Amygdala (tissue), 56 donors: ENCODE measurements at regions not wholly inside any gene's neighbourhood (a gene's known extent, or its start where the extent isn't known, plus 50 kb on each side); places are given as distances from the start of the nearest gene placed in this dataset.
"Not testable (repeated sequence)": the region's sequence is repeated elsewhere in the genome, so short reads cannot be mapped to it uniquely, and the experiment has no call there.

Experiments
- DNase-seq, 56 donors: peaks; one replicate each; lab custom pipeline; 2025; lab: John Stamatoyannopoulos, UW

DNA sequence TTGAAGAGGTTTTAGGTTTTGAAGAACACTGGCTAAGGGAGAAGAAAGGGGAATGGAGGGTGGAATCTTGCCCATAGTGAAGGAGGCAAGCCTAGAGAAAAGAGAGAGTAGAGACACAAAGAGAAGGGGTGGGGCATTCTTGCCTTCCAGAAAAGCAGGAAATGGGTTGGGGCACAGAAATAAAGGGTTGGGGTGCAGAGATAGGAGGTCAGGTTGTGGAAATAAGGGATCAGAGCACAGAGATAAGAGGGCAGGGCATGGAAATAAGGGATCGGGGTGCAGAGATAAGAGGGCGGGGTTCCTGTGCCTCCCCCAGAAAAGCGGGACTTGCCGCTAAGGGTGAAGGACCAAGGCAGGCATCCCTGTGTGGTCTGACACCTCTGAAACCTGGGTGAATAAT is 69.9 kb downstream of the ALG1L2 start:
- DNase-seq, result not testable (repeated sequence)

DNA sequence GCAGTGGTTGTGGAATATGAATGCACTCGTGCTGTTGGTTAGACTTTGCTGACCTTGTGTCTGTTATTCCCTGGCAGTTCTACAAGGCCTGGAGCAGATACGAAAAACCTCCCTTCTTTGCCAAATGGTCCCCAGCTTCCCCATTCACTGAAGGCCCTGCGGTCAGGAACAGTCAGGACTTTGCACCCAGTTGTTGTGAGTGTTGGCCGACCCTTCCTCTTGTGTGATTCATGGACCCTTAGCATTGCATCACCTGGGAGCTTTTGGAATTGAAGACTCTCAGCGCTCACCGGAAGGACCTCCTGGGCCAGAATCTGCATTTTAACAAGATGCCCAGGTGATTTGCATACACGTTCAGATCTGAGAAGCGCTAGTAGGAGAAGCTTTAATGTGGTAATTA is 71.6 kb downstream of the ALG1L2 start:
- DNase-seq, result not testable (repeated sequence)

DNA sequence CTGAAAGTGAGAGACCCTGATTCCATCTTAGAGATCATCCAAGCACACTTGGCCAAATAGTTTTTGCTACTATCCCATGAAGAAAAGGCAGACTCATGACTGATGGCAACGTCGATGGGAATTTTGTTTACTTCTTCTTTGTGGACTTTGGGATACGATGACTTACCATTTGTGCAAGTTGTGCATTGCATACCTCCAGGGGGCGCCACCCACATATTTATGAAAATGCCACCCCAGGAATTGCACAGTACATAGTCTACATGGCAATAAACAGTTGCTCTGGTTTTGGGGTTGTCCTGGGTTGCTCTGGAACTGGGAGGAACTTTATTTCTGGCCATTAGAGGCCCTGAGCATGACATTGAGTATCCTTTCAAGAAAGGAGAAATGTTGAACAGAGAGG is 73.8 kb downstream of the ALG1L2 start:
- DNase-seq, result not testable (repeated sequence)

DNA sequence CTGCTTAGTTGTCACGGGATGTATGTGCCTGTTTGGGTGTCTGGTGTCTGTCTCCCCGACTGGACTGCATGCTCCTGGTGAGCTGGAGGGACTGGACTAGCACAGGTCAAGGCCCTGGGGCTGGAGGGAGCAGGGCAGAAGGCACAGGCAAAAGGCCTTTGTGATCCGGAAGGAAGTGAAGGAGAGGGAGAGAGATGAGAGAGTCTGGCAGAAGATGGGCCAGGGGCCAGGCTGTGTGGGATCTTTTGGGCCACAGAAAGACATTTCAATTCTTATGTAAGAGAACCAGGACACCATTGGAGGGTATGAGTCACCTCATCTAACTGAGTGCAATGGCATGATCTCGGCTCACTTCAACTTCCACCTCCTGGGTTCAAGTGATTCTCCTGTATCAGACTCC is 85.2 kb downstream of the ALG1L2 start:
- DNase-seq, result not testable (repeated sequence)

DNA sequence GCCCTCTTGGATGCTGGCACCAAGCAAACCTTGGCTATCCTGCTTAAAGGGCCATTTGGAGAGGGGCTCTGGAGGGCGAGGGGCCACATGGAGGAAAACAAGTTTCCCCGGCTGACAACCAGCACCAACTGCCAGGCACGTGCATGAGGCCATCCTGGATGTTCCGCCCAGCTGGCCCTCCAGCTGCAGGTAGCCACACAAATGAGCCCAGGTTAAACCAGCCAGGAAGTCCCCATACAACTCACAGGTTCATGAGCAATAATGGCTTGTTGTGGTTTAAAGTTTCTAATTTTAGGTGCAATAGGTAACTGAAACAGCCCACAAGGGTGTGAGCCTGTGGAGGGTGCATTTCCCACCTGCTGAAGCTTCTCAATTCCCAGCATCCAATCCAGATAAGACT is 93.6 kb downstream of the ALG1L2 start:
- not testable (repeated sequence) for DNase-seq

DNA sequence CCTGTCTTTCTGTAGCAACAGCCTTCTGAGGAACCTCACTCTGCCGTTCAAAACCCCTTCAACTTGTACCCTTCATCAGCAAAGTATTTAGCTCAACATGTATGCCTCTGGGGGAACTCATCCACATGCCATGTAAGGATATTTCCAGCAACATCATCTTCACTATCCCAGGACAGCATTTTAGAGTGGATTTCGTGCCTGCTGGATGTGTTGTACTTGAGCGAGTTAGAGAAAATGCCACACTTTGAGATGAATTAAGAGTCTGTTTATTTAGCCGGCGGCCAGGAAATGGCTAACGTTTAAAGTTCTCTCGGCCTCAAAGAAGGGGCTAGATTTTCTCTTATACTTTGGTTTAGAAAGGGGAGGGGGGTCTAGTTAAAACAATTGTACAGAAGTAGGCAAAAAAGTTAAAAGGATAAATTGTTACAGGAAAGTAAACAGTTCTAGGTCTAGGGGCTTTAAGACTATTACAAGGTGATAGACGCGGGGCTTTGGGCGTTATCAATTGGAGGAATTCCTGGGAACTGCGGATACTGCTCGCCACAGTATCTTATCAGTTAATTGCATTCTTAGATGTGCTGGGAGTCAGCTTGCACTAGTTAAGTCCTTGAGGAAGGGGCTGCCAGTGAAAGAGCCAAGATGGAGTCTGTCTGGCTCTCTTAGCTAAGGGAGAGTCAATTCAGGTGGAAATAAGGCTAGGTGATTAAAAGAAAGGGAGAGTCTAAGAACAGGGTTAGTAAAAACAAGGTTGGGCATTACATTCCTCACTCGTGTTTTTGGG is 95.0 kb downstream of the ALG1L2 start:
- DNase-seq, result not testable (repeated sequence)

DNA sequence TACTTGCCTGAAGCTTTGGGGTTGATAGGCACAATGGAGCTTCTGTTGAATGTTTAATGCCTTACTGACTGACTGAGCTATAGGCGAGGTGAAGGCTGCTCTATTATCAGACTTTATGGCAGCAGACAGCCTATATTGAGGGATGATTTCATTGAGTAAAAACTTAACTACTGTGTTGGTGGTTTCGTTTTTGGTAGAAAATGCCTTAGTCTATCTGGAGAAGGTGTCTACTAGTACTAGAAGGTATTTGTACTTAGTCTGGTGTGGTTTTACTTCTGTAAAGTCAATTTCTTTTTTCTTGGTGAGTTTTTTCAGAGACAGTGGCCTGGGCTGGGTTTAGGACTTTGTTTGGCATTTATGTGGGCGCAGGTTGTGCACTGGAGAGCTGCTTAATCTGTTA is 97.2 kb downstream of the ALG1L2 start:
- DNase-seq, result not testable (repeated sequence)

DNA sequence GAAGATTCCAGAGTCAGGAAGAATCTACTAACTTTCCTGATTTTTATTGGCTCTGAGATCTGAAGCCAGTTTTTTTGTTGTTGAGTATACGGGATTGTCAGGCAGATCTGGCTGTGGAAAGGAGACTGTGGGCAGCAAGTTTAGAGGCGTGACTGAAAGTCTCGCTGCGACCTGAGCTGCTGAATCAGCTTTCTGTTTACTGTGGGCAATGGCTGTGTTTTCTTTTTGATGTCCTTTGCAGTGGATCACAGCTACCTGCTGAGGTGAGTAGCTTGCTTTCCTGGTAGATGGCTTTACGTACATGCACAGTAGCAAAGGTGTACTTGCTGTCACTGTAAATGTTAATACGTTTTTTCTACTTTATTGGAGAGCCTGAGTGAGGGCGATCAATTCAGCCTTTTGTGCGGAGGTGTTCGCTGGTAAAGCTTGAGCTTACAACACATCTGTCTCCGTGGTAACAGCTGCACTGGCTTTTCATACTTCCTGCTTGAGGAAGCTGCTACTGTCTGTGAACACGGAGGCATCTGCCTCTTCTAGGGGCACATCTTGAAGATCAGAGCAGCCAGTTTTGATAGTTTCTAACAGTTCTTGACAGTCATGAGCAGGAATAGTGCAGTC is 97.8 kb downstream of the ALG1L2 start:
- peak in 3 of 56 donors; percentile 1 to 3 (median 1) for DNase-seq

DNA sequence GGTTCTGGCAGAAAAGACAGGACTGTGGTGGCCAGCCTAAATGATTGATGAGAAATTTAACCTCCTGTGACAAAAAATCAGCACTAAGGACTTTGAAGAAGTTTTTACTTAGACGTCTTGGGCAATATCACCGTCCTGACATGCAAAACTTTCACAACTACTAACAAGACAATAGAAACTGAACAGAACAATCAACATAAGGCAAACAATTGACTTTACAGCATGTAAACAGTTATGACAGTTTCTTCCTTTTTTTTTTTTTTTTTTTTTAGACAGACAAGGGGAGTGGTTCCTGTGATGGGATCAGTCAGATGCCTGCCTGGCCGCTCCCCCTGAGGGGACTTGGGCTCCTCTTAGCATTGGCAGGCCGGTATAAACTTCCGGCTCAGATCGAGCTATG is 100.8 kb downstream of the ALG1L2 start:
- not testable (repeated sequence) for DNase-seq

DNA sequence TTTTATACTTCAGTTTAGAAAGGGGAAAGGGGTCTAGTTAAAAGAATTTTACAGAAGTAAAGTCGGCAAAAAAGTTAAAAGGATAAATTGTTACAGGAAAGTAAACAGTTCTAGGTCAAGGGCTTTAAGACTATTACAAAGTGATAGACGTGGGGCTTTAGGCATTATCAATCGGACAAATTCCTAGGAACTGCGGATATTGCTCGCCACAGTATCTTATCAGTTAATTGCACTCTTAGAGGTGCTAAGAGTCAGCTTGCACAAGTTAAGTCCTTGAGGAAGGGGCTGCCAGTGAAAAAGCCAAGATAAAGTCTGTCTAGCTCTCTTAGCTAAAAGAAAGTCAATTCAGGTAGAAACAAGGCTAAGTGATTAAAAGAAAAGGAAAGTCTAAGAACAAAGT is 102.1 kb downstream of the ALG1L2 start:
- DNase-seq, result not testable (repeated sequence)

DNA sequence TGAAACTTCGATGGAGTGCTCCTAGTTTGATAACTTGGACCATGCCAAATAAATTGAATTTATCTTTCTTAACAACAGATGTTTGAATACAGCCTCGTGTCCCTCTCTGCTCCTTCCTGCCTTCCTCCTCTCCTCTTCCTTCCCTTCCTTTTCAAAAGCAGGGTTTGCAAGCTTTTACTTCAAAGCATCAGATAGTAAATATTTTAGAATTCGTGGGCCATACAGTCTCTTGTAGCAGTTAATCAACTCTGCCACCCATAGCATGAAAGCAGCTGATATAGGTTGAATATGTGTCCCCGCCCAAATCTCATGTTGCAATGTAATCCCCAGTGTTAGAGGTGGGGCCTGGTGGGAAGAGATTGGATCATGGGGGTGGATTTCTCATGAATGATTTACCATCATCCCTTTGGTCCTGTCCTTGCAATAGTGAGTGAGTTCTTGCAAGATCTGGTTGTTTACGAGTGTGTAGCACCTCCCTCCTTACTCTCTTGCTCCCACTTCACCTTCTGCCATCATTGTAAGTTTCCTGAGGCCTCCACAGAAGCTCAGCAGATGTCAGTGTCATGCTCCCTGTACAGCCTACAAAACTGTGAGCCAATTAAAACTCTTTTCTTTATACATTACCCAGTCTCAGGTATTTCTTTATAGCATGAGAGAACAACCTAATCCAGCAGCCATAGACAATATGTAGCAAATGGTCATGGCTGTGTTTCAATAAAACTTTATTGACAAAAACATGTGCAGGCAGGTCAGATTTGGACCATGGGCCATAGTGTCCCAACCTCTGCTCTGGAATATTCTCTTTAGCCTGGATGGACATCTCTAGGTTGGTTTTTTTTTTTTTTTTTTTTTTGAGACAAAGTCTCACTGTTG is 102.8 kb downstream of the ALG1L2 start:
- DNase-seq, result not testable (repeated sequence)

DNA sequence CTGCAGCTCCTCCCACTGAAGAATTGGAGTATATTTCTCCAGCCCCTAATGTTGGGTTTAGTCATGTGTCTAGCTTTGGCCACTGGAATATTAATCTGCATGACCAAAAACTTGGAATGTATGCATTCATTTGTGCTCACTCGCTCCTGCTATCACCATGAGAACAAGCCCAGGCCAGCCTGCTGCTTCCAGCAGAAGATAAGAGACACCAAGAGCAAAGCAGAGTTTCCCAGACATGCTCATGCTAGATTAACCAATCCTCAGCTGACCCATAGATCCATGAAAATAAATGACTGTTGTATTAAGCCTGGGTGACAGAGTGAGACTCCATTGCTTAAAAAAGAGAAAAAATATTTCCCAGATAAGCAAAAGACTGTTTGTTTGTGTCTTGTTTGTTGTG is 119.6 kb downstream of the ALG1L2 start:
- not testable (repeated sequence) for DNase-seq

DNA sequence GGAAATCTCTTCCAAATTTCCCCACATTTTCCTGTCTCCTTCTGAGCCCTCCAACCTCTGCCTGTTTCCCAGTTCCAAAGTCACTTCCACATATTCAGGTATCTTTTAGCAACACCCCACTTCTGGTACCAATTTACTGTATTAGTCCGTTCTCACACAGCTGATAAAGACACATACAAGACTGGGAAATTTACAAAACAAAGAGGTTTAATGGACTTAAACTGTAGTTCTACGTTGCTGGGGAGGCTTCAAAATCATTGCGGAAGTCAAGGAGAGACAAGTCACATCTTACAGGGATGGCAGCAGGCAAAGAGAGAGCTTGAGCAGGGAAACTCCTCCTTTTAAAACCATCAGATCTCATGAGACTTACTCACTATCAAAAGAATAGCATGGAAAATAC is 122.0 kb downstream of the ALG1L2 start:
- DNase-seq, result not testable (repeated sequence)

DNA sequence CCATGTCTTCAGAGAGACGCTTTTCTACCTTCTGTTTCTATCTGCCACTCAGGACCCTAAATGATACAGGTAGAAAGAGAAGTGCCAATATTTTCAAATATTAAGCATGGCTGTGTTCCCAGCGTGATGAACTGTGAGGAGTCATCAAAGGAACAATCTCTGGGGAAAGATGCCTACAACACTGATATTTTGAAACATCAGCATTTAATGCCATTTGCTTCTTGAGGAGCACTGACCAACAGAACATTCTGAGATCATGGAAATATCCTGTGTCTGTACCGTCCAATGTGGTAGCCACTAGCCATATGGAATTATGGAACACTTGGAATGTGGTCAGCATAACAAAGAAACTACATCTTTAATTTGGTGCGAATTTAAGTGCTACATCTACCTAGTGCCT is 117.9 kb upstream of the COL6A5 start:
- no peak for DNase-seq

DNA sequence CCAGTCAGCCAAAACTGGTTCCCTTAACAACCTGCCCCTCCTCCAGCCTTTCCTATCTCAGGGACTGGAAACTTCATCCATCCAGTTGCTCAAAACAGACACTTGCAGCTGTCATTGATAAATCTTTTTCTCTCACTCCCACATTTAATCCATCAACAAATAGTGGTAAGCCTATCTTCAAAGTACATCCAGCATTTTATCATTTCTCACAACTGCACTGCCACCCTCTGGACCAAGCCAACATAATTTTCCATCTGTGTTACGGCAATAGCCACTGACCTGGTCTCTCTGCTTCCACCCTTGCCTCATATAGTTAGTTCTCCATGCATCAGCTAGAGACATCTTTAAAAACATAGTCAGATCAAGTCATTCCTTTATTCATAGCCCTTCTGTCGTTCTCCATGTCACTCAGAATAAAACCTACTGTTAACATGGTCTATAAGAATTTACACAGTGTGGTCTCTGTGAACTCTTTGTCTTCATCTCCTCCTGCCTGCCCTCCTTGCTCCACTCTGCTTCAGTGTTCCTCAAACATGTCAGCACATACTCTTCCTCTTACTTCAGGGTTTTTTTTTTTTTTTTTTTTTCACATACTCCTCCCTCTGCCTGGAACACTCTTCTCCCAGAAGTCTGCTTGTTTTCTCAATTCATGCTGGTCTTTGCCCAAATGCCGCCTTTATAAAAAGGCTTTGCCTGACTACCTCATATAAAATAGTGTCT is 102.5 kb upstream of the COL6A5 start:
- peak in 1 of 56 donors; percentile 2 for DNase-seq

DNA sequence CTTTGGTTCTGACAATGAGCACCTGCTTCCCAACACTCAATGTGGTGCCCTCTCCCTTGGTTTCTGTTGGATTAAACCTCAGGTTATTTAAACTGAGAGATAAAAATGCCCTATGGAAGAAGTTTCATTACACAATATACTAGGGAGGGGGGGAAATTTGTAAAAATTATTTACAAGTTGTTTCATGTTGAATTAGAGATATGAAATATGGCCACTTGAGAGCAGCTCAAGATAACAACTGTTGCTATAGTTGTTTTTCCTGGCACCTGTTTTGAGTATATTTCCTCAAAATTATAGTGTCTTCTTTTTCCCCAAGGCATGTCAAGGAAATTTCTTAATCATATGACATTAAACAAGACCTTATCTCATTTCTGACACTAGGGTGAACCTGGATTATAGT is 101.7 kb upstream of the COL6A5 start:
- DNase-seq, result no peak

DNA sequence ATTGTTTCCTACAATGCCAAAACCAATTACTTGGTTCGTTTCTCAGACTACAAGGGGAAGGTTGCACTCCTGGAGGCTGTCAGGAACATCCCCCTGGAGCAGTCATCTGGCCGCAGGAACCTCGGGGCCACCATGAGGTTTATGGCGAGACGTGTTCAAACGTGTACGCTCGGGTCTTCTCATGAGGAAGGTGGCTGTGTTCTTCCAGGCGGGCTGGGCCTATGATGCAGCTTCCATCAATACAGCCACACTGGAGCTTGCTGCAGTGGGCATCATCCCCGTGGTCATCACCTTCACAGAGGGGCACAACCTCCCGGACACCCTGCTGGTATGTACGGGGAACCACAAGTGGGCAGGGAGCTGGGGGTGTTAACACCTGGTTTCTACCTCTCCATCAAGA is 94.5 kb upstream of the COL6A5 start:
- DNase-seq, result no peak

DNA sequence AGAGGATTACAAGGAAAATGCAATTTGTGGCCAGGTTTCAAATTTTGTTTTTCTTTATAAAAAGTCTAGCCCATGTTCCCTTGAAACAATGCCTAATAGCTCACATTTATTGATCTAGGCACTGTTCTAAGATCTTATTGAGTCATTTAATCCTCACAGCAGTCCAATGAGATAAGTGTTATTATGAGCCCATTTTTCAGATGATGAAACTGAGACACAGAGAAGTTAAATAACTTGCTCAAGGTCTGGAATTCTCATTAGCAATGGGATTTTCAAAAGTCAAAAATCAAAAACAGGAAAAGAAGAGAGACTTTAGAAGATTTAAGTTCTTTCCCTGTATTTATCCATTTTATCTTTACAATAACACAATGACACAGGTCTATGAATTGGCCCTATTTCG is 90.0 kb upstream of the COL6A5 start:
- DNase-seq, result no peak

DNA sequence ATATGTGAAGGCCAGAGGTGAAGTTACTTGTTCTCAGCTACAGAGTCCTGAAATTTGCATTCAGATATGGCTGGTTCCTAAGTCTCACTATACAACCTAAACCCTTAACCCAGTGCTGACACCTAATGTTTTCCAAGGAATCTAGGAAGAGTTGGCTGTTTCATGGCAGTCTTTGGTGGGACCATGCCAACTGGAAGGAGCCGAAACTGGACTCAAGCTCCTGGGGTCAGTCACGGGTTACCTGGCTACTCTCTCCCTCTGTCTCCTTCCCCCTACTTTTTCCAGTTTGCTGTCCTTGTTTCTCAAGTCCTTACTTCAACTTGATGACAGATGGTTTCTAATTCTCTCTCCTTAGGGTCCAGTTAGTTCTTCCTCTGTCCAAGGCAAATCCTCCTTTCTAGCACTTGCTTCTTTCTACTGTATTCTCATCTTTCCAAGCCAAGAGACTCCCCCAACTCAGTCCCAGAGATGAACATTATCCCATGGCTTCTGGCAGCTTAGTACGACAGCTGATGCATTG is 88.6 kb upstream of the COL6A5 start:
- no peak for DNase-seq

DNA sequence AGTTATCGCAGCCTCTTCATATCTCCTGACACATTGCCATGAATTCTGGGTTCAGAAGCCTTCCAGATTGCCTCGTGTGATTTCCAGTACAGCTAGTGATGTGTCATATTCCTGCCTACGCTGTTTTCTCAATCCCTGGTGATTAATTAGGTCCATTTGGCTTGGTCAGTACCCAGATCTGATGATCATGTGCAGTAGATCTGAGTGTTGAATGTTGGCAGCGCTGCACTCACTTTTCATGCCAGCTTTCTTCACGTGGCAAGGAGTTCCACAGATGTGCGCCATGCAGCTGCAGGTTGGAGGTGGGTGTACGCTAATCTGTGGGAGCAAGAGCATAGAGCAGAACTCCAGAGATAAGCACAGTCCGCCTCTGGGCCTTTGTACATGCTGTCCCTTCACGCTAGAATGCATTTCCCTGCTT is 86.9 kb upstream of the COL6A5 start:
- DNase-seq, result peak in 1 of 56 donors; percentile 4
